SU-DHL-6 (cell line): ENCODE measurements at regions not wholly inside any gene's neighbourhood (a gene's known extent, or its start where the extent isn't known, plus 50 kb on each side); places are given as distances from the start of the nearest gene placed in this dataset.

ENCODE experiments used
- EZH2phosphoT487 ChIP-seq: fragments of 200-600 bp; sonication (generic), shearing (Covaris generic); conservative IDR thresholded peaks from 2 replicates; pipeline ENCODE4 v1.6.1; 2018; ENCODE audit warnings: mild to moderate bottlenecking, antibody characterized with exemption, low read length, moderate library complexity, mixed read lengths
- TF ChIP-seq, protein P1 (sequence below): fragments of 200-600 bp; sonication (generic); IDR thresholded peaks from one replicate; pipeline ENCODE4 v1.5.1; 2017; ENCODE audit warnings: antibody characterized with exemption, mild to moderate bottlenecking, low read length, moderate library complexity; ENCODE audit not compliant: insufficient read depth, poor library complexity, severe bottlenecking

DNA sequence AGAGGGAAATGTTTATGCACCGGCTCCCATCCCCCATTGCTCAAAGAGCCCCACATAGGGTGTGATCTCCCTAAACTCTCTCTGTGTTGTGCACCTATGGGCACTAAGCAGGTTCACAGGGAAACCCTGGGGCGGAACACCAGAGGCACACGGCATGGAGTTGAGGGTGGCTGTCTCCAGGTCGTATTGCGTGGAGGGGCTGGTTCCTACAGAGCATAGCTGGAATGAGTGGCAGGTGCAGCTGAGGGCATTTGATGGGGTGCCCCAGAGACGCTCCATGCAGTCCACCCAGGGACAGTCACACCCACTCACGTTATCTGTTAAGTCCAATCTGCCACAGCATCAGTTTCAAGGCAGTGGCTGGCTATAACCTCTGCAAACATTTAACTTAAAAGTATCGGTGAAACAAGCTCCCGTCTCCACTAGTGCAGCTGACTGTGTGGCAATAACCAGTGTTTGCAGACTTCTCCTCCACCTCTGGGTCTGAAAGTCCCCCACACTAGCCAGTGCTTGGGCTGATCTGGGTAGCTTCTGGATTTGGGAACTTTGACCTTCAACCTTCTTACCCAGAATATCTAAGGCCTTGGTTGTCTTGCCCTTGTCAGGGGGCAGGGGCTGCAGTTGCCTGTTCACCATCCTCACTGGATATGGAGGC lies 249.2 kb upstream of the ZNF32 start:
- TF ChIP-seq, protein P1, sequence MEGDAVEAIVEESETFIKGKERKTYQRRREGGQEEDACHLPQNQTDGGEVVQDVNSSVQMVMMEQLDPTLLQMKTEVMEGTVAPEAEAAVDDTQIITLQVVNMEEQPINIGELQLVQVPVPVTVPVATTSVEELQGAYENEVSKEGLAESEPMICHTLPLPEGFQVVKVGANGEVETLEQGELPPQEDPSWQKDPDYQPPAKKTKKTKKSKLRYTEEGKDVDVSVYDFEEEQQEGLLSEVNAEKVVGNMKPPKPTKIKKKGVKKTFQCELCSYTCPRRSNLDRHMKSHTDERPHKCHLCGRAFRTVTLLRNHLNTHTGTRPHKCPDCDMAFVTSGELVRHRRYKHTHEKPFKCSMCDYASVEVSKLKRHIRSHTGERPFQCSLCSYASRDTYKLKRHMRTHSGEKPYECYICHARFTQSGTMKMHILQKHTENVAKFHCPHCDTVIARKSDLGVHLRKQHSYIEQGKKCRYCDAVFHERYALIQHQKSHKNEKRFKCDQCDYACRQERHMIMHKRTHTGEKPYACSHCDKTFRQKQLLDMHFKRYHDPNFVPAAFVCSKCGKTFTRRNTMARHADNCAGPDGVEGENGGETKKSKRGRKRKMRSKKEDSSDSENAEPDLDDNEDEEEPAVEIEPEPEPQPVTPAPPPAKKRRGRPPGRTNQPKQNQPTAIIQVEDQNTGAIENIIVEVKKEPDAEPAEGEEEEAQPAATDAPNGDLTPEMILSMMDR = no peak
- no peak for TF ChIP-seq EZH2phosphoT487
